HG02798 (cell line): ENCODE measurements at regions not wholly inside any gene's neighbourhood (a gene's known extent, or its start where the extent isn't known, plus 50 kb on each side); places are given as distances from the start of the nearest gene placed in this dataset.

Experiments
- ATAC-seq: cut with Tn5 transposase; IDR thresholded peaks from one replicate; pipeline ENCODE4 v1.9.1; 2021; ENCODE audit warnings: mild to moderate bottlenecking; ENCODE audit not compliant: unreplicated experiment, poor library complexity

GRCh38 chr5:28269978-28270377 is 1231.6 kb upstream of the CDH9 start:
- ATAC-seq = no peak

- ATAC-seq = no peak
These were observed 1227.5 kb upstream of the CDH9 start for GRCh38 chr5:28265877-28266276.

DNA sequence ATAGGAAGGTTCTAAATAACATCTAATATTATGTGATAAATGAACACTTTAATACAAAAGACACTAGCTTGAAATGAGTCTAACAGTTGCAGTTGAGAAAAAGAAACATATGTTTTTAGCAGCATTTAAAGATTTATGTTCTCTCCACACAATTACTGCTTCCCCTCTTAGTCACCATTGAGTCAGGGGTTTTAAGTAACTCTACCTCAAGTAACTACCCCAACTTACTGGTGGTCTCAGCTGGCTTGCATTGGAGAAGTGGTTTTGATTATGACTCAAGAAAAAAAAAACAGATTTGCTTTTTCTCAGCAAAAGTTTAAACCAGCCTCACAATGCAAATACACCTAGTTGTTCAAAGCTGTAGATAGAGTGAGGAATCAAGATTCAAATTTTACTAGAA is 1216.5 kb upstream of the CDH9 start:
- no peak for ATAC-seq

GRCh38 chr5:28253431-28253830 is 1215.0 kb upstream of the CDH9 start:
- ATAC-seq = no peak

DNA sequence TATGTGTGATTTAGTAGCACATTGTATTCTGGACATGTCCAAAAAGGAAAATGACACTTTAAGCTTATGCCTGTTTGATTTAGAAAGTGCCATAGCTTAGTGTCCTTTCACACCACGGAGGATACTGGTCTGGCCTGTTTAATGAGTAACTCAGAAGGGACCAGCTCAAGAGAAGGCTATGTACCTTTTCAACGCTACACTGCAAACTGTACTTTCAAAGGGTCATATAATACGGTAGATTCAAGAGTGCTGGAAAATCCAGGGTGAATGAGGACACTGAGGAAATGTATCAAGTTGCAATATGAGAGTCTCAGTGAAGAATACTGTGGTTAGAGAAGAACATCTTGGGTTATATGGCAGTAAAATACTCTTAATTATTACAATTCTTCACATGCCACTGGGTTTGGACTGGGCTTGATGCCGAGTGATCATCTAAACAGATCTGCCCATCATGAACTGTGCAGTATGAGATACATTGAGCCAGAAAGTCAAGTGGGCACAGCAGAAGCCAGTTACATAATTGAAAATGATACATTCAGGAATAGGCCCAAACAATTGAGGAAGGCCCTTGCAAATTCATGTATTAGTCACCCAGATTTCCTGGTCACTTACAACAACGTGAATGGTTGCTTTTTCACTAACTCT is 1211.5 kb upstream of the CDH9 start:
- ATAC-seq = no peak

DNA sequence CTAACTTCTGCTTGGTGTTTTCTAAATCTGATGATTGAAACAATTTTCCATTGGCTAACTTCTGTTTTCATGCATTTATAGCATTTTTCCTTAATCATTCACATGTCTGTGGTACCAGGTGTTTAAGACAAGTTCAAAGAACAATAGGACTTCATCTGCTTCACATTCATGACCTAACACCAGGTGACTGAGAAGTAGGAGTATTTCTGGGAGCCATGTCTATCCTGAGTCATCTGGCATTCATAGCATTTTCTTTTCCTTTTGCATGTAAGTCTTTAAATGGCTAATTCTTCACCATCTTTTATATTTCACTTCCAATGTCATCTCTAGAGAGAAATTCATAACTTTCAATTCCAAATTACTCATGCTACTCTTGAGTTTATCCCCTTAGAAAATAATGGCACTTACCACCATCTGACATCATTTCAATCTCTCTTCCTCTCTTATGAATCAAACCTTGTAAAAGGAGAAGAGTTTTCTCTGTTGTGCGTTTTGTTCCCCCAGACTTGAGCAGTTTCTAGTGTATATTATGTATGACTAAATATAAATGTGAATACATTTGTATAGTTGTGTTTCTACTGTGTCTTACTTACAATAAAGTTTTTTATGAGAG is 1196.1 kb upstream of the CDH9 start:
- no peak for ATAC-seq

- ATAC-seq = no peak
These were observed 1188.0 kb upstream of the CDH9 start for GRCh38 chr5:28226407-28226806.

- ATAC-seq = no peak
These were observed 1181.2 kb upstream of the CDH9 start for GRCh38 chr5:28219539-28219938.

GRCh38 chr5:28217695-28218094 is 1179.3 kb upstream of the CDH9 start:
- no peak for ATAC-seq

DNA sequence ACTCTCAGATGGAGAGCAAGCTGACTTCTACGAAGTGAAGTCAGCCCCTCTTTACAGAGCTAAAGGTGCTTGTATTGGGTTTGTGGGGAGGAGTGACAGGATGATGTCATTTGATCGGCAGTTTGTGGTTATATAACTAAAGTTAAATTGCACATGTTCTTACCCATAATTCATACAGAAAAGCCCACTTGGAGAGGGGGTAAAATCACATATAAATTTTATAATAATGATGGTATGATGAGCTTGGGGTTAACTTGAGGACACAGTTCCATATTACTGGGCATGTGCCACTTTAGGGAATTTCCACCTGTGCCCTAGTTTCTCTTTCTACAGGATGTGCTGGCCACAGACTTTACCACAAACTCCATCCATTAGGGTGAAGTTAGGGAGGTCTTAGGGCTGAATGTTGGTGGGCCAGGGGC is 1178.6 kb upstream of the CDH9 start:
- ATAC-seq = peak; percentile 40

DNA sequence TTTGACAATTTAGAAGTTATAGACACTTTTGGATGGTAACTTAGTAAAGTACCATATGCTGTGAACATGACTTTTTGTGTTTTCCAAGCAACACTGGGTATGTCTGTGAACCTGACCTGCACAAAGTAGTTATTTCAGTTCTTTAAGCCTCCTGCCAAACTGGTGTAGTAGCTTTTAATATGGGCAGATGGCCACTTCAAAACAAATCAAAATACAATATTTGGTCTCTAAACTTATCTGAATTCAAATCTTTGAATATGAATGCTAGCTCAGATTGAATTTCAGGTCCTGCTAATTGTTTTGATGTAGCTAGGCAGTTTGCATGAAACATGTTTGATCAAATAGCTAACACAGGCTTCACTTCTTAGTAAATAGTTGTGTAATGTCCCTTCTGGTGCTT is 1176.7 kb upstream of the CDH9 start:
- ATAC-seq = no peak

- no peak for ATAC-seq
These were observed 1175.9 kb upstream of the CDH9 start for GRCh38 chr5:28214292-28214691.

- no peak for ATAC-seq
These were observed 1170.0 kb upstream of the CDH9 start for GRCh38 chr5:28208356-28208755.

DNA sequence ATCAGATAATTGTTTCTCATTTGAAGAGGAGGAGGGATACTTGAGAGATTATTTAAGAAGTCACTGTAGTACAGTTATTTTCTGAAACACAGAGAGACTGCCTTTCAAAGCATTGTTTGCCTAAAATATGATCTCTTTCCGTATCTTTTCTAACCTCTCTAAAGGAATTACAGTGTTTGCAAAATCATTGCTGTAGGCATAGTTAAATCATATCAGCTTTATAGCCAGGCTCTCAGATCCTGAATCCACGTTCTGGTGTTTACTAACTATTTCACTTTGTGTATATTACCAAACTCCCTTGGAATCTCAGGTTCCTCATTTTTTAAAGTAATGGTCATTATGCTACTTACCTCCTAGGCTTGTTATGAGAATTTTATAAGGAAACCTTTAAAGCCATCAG is 1151.6 kb upstream of the CDH9 start:
- no peak for ATAC-seq

GRCh38 chr5:28174691-28175090 is 1136.3 kb upstream of the CDH9 start:
- no peak for ATAC-seq

DNA sequence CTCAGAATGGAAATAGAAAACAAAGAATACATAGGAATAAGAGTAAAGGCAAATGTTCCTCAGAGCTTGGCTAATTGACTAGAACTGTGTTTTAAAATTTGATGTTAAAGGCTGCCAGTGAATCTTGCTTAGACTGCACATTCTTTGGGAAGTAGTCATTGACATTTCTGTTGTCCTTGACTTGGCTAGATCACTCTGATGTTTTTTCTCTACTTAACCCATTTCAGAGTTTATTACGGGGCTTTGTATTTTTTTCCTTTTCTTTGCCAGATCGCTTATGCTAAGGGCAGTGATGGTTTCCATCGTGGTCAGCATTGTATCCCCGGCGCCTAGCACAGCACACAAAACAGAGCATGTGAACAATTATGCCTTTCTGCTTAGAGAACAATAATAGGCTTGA is 1126.7 kb upstream of the CDH9 start:
- no peak for ATAC-seq

- ATAC-seq = no peak
These were observed 1126.2 kb upstream of the CDH9 start for GRCh38 chr5:28164568-28164967.

DNA sequence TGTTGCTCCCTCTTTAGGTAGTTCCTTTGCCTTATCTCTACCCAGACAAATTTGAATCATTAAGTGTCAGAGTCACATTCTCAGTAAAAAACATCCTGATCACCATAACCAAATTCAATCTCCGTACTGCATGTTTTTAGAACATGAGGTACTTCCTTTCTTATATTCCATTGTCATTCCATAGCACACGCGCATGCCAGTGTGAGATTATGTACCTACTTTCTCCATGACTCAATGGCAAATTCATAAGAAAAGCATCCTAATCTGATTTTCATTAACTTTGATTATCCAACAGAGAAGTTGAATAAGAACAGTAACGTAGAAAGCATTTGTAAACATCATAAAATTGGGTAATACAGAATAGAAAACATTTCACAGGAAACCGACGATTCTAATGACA is 1118.6 kb upstream of the CDH9 start:
- ATAC-seq = no peak

- ATAC-seq = no peak
These were observed 1105.1 kb upstream of the CDH9 start for GRCh38 chr5:28143519-28143918.

DNA sequence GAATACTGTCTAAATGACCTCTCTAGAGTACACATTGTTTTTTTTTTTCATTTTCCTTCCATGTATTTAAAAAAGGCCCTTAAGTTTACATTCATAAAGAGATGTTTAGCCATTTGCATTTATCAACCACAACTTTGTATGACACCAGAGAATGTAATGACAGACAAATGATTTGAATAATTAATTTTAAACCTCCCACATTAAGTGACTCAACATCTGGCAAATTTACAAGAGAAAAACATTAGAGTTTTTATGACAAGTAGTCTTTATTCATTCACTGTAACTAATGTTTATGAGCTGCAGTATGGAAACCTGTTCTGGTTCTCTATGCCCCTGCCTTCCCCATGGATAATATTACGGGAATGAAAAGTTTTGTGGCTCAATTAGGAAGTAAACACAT is 1093.8 kb upstream of the CDH9 start:
- ATAC-seq = no peak

GRCh38 chr5:28117691-28118090 is 1079.3 kb upstream of the CDH9 start:
- ATAC-seq = no peak

- no peak for ATAC-seq
These were observed 1078.9 kb upstream of the CDH9 start for GRCh38 chr5:28117273-28117672.
